Body of pancreas (tissue), 4 donors: ENCODE measurements at regions not wholly inside any gene's neighbourhood (a gene's known extent, or its start where the extent isn't known, plus 50 kb on each side); places are given as distances from the start of the nearest gene placed in this dataset.

Experiments used
- CTCF ChIP-seq, 7 experiments: fragments of 450-650 bp in 4 of 7; fragments of 200-600 bp in 3 of 7; sonication (generic) in 3 of 7; IDR thresholded peaks; one replicate each; pipeline ENCODE4 v1.5.1; 2016 to 2019; ENCODE audit warnings: antibody characterized with exemption in 7 of 7
- POLR2A ChIP-seq, 3 donors: fragments of 450-650 bp; IDR thresholded peaks; one replicate each; pipeline ENCODE4 v1.6.1; 2016; ENCODE audit warnings: antibody characterized with exemption in 3 of 3, mild to moderate bottlenecking in 2 of 3

DNA sequence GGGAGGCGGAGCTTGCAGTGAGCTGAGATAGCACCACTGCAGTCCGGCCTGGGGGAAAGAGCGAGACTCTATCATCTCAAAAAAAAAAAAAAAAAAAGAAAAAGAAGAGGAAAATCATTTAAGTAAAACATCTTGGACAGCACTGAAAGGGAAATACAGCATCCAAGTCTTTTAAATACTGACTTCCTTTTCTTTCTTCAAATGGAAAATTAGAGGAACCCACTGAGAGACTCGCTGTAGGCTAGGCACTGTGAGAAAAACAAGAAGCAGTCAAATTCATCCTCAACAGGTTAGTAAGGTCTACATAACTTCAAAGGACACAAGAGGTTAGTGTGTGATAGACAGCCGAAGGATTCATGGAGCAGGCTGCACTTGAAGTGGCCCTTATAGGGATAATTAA, 243.7 kb downstream of the BLID start:
- TF ChIP-seq CTCF (IDR thresholded peaks at IDR 0.05) (no peak), POLR2A (IDR thresholded peaks at IDR 0.05) (no peak)
